ENCODE measurements at regions not wholly inside any gene's neighbourhood (a gene's known extent, or its start where the extent isn't known, plus 50 kb on each side); places are given as distances from the start of the nearest gene placed in this dataset.

DNA sequence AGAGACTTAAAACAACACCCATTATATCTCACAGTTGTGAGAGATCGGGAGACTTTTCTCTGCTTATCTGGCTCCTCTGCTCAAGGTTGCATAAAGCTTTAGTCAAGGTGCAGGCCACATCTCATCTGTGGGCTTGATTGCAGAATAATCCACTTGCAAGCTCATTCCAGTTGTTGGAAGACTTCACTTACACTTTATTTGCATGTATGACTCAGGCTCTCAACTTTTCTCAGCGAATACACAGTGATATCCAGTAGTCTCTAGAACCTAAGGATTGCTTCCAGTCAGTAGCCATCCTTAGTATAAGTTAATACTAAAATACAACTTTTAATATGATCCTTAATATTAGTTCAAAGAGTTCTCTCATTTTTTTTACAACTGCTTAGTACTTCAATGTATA, 435.5 kb upstream of the NRG3 start:
- TF ChIP-seq, protein P1, sequence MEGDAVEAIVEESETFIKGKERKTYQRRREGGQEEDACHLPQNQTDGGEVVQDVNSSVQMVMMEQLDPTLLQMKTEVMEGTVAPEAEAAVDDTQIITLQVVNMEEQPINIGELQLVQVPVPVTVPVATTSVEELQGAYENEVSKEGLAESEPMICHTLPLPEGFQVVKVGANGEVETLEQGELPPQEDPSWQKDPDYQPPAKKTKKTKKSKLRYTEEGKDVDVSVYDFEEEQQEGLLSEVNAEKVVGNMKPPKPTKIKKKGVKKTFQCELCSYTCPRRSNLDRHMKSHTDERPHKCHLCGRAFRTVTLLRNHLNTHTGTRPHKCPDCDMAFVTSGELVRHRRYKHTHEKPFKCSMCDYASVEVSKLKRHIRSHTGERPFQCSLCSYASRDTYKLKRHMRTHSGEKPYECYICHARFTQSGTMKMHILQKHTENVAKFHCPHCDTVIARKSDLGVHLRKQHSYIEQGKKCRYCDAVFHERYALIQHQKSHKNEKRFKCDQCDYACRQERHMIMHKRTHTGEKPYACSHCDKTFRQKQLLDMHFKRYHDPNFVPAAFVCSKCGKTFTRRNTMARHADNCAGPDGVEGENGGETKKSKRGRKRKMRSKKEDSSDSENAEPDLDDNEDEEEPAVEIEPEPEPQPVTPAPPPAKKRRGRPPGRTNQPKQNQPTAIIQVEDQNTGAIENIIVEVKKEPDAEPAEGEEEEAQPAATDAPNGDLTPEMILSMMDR (IDR thresholded peaks at IDR 0.05; ENCODE audit: insufficient read depth, low read length, poor library complexity, severe bottlenecking): no peak
- TF ChIP-seq EZH2phosphoT487 (conservative IDR thresholded peaks at IDR 0.05; ENCODE audit: low read length): no peak

Measured in SU-DHL-6 (cell line).